ENCODE measurements at regions not wholly inside any gene's neighbourhood (a gene's known extent, or its start where the extent isn't known, plus 50 kb on each side); places are given as distances from the start of the nearest gene placed in this dataset.
A peak's percentile ranks its signal among the peaks of the same experiment; 100 is the strongest.

DNA sequence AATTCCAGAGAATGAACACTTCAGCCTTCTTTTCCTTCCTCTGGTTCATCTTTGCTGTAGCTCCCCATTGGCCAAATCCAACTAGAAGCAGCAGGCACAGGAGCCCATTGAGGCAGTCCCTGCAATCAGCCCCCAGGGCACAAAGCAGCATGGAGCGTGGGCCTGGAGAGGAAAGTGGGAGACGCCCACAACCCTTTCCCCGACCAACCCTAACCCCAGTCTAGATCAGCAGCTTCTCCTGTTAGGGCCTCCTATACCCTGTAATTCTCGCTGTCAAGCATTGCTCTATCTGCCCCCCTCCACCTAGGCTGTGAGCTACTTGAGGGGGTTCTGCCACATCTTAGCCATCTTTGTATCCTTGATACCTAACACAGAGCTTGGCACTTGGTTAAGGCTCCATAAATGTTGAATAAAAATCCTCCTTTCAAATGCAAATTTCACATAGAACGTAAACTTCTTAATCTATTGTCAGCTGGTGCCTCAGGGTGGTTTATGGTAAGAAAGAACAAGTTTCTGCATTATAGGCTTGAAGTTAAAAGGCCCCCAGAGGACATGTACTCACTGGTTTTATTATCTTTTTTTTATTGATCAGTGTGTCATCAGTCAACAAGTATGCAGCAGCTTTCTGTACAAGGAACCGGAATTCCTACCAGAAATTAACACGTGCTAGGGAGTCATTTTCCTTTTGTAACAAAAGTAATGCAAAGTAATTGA is 97.9 kb upstream of the PFN2 start:
- DNase-seq (no peak), ATAC-seq (no peak)
- intact Hi-C loops (cut with micrococcal nuclease) = no loop called here

DNA sequence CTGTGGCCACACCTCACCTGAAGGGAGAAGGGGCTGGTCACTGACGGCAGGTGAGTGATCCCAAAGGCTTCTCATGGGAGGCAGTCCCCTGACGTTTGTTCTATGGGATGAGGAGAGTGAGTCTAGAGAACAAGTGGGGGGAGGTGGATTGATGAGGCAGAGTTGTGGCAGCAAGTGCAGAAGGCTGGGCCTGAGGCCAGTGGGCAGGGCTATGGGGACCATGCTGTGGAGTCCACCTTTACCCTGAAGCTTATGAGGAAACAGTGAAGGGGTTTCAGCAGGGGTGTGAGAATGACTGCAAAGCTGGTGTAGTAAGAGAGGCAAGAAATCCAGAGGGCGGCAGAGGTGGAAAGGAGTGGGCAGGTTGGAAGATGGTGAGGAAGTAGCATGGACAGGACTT is 96.9 kb upstream of the PFN2 start:
- ATAC-seq (no peak), DNase-seq (no peak)
- intact Hi-C loops (cut with micrococcal nuclease) = no loop called here

DNA sequence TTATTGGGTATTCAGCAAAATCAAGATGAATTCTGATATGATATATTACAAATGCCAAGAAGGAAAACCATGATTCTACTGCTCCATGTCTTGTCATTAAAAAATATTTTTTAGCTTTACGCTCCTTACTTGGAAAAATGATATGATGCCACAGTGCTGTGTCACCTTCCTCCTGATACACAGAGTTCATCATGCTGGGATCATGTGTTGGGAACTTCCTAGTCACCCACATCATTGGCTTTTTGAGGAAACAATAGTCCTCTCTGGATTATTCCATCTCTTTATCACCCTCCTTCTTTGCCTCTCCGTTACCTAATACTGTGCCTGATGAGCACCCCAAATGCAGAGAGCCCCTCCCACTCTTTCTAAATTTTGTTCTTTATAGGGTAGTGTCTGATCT is 94.3 kb upstream of the PFN2 start:
- intact Hi-C loops (cut with micrococcal nuclease) = no loop called here
- ATAC-seq = no peak
- no peak for DNase-seq

GRCh38 chr3:150063237-150063636 is 92.5 kb upstream of the PFN2 start:
- DNase-seq = no peak
- no peak for ATAC-seq
- intact Hi-C loops (cut with micrococcal nuclease) = no loop called here

DNA sequence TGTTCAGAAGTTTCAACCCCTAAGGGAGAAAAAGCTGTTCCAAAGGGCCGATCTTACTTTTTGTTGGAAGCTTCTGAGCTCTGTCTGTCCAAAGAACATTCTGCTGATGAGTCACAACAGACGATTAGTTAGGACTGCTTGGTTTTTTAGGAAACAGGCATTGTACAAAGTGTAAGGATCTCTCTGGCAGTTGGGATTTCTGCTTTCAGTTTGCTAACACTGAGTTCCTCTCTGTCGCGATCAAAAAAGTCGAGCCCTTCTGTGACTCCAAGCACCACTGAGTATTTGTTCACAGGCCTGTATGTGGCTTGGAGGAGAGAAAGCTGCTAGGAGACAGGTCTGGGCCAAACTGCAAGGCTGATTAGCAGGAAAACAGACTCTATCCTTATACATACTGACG is 91.8 kb upstream of the PFN2 start:
- DNase-seq (no peak), ATAC-seq (peak; percentile 81)
- intact Hi-C loops (cut with micrococcal nuclease) = no loop called here

- ATAC-seq = peak; percentile 80
- no peak for DNase-seq
- intact Hi-C loops (cut with micrococcal nuclease) = no loop called here
Observed at GRCh38 chr3:150061288-150062024, 90.8 kb upstream of the PFN2 start.

DNA sequence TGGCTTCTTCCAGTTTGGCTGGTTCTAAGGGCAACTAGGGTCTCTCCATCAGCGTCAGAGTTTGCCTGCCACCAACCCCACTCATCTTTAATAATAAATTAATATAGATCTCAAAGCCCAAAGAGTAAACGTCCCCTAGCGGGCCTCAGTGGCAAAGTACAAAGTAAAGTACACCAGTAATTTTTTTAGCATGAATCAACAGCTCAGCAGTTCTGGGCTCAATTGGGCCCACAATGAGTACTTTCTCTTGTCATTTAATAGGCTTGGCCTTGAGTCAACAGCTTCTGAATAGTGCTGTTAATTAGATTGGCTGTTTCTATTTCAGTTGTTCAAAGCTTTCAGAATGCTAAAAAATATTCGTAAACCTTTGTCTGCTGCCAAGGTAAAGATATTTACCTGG is 89.0 kb upstream of the PFN2 start:
- no peak for DNase-seq
- no peak for ATAC-seq
- intact Hi-C loops (cut with micrococcal nuclease) = no loop called here

DNA sequence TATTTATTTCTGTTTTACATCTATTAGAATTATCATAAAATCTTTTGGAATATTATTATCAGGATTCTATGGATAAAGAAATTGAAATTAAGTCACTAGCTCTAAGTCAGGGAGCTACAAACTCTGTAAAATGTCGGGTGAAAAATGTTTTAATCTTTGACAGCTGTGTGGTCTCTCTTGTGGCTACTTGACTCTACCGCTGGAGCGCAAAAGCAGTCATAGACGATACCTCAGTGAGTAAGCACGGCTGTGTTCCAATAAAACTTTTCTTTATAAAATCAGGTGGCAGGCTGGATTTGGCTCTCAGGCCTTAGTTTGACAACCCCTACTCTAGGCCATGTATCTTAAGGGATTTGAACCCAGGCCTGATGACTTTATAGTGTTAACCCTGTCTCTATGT is 88.5 kb upstream of the PFN2 start:
- ATAC-seq (no peak), DNase-seq (no peak)
- intact Hi-C loops (cut with micrococcal nuclease) = no loop called here

GRCh38 chr3:150057227-150057626 is 86.5 kb upstream of the PFN2 start:
- intact Hi-C loops (cut with micrococcal nuclease) = no loop called here
- ATAC-seq (no peak), DNase-seq (no peak)

DNA sequence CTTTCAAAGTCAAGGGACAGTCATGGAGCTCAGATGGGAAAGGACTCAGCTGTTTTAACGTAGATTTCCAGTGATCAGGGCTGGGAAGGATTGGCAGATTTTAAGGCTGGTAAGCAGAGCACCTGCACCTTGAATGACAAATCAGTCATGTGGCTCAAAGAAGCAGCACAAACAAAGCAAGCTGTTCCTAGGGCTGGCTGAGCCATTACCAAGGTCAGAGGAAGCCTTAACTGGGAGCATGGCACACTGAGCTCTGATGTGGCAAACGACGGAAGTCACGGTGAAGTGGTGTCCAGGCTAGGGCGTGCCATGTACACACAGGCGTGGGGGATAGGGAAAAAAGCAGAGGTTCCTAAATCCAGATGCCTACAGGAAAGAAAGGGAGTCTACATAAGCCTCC is 84.6 kb upstream of the PFN2 start:
- DNase-seq = no peak
- intact Hi-C loops (cut with micrococcal nuclease) = no loop called here
- ATAC-seq = no peak

DNA sequence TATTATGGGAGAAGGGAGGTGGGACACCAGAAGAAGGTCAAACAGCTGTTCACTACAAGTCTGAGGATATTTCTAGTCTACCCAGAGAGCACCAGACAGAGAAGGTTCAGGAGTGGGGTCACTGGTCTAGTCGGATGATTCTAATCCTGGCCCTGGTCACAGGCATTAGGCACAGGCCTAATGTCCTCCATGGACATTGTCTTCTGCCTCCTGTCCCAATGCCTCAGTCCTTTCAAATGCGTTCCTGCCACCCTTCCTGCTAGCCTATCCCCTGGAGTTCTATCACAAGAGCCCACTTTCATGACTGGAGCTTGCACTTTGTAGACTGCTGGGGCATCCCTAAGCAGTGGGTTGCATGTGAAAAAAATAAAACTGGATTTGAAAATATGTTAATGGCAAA is 83.9 kb upstream of the PFN2 start:
- intact Hi-C loops (cut with micrococcal nuclease) = no loop called here
- DNase-seq (no peak), ATAC-seq (no peak)

DNA sequence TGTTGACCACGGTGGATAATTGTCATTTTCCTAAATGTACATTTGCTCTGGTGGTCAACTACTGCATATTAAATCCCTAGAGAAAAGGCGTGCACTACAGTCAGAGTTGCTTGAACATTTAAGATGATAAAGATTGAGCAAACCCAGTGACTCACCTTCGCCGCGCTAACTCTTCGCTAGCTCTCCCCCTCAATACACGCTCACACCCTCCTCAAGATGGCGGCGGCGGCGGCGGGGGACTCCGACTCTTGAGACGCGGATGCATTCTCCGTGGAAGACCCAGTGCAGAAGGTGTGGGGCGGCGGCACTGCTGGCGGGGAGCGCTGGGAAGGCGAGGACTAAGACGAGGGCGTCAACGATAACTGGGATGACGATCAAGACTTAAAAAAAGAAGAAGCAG is 79.8 kb upstream of the PFN2 start:
- no peak for DNase-seq
- intact Hi-C loops (cut with micrococcal nuclease) = no loop called here
- ATAC-seq = no peak

DNA sequence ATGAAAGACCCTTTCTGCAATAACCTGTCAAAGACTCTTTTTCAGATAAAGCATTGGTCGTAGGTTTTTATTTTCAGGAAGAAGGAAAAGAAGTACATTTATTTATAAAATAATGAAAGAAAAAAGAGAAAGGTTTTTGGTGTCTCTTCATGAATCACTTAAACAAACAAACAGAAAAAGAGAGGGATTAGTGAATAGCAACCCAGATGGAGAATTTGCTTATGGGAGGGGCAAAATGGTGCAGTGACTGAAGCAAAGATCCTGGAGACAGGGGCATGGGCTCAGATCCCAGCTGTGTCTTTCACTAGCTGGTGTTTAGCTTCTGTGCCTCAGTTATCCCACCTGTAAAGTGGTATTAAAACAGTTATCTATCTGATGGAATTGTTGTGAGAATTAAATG is 78.6 kb upstream of the PFN2 start:
- intact Hi-C loops (cut with micrococcal nuclease) = no loop called here
- ATAC-seq (no peak), DNase-seq (no peak)

GRCh38 chr3:150041877-150042276 is 71.2 kb upstream of the PFN2 start:
- intact Hi-C loops (cut with micrococcal nuclease) = no loop called here
- no peak for DNase-seq
- no peak for ATAC-seq

- no peak for DNase-seq
- intact Hi-C loops (cut with micrococcal nuclease) = no loop called here
- ATAC-seq = no peak
Observed at GRCh38 chr3:150040097-150040496, 69.4 kb upstream of the PFN2 start.

GRCh38 chr3:150038830-150039229 is 68.1 kb upstream of the PFN2 start:
- intact Hi-C loops (cut with micrococcal nuclease) = no loop called here
- DNase-seq (no peak), ATAC-seq (no peak)

DNA sequence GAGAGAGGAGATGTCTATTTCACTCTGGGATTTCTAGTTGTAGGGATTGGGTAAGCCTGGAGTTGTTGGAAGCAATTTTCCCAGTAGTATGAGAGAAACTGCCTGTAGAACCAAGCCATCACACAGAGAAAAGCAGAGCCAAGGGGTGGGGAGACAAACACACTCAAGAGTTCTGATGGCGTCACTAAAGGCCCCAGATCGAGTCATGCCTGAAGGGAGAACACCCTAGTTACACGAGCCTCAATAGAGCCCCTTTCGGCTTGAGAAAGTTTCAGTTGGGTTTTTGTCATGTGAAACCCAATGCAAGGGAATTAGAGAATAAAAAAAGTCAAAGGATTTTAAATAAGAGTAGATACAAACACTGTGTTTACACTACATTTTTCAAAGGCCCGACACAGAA is 66.1 kb upstream of the PFN2 start:
- DNase-seq = no peak
- intact Hi-C loops (cut with micrococcal nuclease) = no loop called here
- no peak for ATAC-seq

DNA sequence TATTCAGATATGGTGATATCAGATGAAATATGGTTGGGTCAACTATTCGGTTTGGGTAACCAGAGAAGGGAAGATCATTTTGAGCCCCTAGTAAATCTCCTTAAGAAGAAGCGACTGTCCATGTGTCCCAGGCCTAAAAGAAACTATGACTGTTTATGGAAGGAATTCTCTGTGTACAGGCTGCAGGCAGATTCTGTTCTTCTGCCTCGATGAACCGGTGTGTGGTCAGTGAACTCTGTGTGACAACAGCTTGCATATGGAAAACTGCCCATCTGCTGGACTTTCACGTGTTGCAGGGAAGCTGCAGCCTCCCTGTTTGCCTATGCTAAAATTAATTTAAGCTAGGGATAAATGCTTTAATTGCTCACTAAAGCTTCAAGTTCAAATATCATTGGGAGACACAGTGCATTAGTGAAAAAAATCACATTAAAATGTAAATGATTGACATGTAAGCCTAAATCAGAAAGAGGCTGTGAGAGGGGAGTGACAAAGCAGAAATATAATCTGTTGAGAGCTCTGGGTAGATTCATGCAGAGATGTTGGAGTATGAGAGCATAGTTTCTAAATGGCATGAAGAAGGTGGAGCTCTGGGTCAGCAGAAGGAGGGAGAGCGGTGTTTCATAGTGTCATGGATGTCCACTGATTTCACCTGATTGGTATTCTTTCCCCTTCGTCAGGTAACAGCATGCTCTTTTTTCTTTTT is 65.4 kb upstream of the PFN2 start:
- ATAC-seq (no peak), DNase-seq (no peak)
- intact Hi-C loops (cut with micrococcal nuclease) = no loop called here

- ATAC-seq (peak; percentile 70), DNase-seq (no peak)
- intact Hi-C loops (cut with micrococcal nuclease) = no loop called here
Observed at GRCh38 chr3:150035301-150035779, 64.6 kb upstream of the PFN2 start.

- intact Hi-C loops (cut with micrococcal nuclease) = no loop called here
- DNase-seq (no peak), ATAC-seq (no peak)
Observed at GRCh38 chr3:150033721-150034120, 63.0 kb upstream of the PFN2 start.

DNA sequence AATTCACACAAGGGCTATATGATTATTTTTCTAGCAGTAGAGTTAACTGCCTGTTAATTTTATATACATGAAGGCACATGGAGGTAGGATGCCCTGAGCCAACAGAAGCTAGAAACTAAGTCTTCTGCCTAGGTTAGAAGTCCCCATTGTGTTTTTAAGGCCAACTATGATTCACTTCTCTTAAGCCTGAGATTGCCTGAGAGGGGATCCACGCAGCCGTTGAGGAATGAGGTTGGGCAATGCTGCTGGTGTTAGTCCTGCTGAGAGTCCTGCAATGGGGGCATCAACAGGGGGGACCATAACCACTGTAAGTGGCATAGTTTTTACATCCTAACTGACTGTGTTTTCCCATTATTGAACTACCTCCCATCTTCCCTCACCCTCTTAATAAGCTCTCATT is 60.1 kb upstream of the PFN2 start:
- intact Hi-C loops (cut with micrococcal nuclease) = no loop called here
- ATAC-seq (no peak), DNase-seq (no peak)
